Right ventricle myocardium inferior (tissue), 1 donor: ENCODE measurements at regions not wholly inside any gene's neighbourhood (a gene's known extent, or its start where the extent isn't known, plus 50 kb on each side); places are given as distances from the start of the nearest gene placed in this dataset.

Experiments used
- ATAC-seq: fragments of 200-7000 bp; cut with Tn5 transposase; one replicate; pipeline ENCODE4 v1.9.1; 2020; ENCODE audit warnings: mild to moderate bottlenecking, moderate library complexity
- DNase-seq: peaks from one replicate; pipeline ENCODE4 v3.0.0; 2021; ENCODE audit errors: missing footprints
- intact Hi-C: fragments of 100-400 bp; cut with DNase I; formaldehyde crosslinking; loops from one replicate; pipeline ENCODE4 v1.11.0; 2022
- donor health status: DM: no; HTN: yes; CAD: no; lungs with severe emphysema.

- DNase-seq (no peak), ATAC-seq (no peak)
- intact Hi-C loops, result loop anchor here (5.0 kb wide), 1 partner anchor 527 kb away; no protein-coding TSS in a partner anchor
Measured at GRCh38 chr14:25239170-25239569, 189.2 kb upstream of the STXBP6 start.

GRCh38 chr14:25237845-25238244, 187.9 kb upstream of the STXBP6 start:
- intact Hi-C loops, result loop anchor here (5.0 kb wide), 1 partner anchor 526 kb away; no protein-coding TSS in a partner anchor
- no peak for ATAC-seq
- DNase-seq, result no peak

- intact Hi-C loops, result no loop called here
- DNase-seq, result no peak
- no peak for ATAC-seq
Measured at GRCh38 chr14:25233613-25234012, 183.7 kb upstream of the STXBP6 start.

- intact Hi-C loops, result no loop called here
- ATAC-seq, result no peak
Measured at GRCh38 chr14:25231004-25231403, 181.1 kb upstream of the STXBP6 start.

GRCh38 chr14:25226214-25226613, 176.3 kb upstream of the STXBP6 start:
- intact Hi-C loops, result no loop called here
- DNase-seq, result no peak

More at GRCh38 chr14:25231004-25231403, 181.1 kb upstream of the STXBP6 start:
- no peak for DNase-seq

GRCh38 chr14:25222256-25222655, 172.3 kb upstream of the STXBP6 start:
- intact Hi-C loops, result no loop called here
- ATAC-seq, result no peak
- DNase-seq, result no peak

More at GRCh38 chr14:25226214-25226613, 176.3 kb upstream of the STXBP6 start:
- ATAC-seq, result no peak

GRCh38 chr14:25220514-25220913, 170.6 kb upstream of the STXBP6 start:
- intact Hi-C loops, result no loop called here
- ATAC-seq, result no peak

GRCh38 chr14:25215607-25216006, 165.7 kb upstream of the STXBP6 start:
- DNase-seq (no peak), ATAC-seq (no peak)
- intact Hi-C loops, result no loop called here

More at GRCh38 chr14:25220514-25220913, 170.6 kb upstream of the STXBP6 start:
- DNase-seq, result no peak

- no peak for ATAC-seq
- intact Hi-C loops, result no loop called here
- no peak for DNase-seq
Measured at GRCh38 chr14:25197885-25198284, 147.9 kb upstream of the STXBP6 start.

GRCh38 chr14:25180221-25180620, 130.3 kb upstream of the STXBP6 start:
- DNase-seq (no peak), ATAC-seq (no peak)
- intact Hi-C loops, result no loop called here

GRCh38 chr14:25178255-25178654, 128.3 kb upstream of the STXBP6 start:
- ATAC-seq (no peak), DNase-seq (no peak)
- intact Hi-C loops, result no loop called here

- DNase-seq, result no peak
- intact Hi-C loops, result loop anchor here (1.0 kb wide), 2 partner anchors 345 to 441 kb away; no protein-coding TSS in a partner anchor
- ATAC-seq, result no peak
Measured at GRCh38 chr14:25150934-25151790, 101.2 kb upstream of the STXBP6 start.

GRCh38 chr14:25150401-25150800, 100.5 kb upstream of the STXBP6 start:
- intact Hi-C loops, result no loop called here
- DNase-seq (no peak), ATAC-seq (no peak)

- intact Hi-C loops, result no loop called here
- ATAC-seq, result no peak
- DNase-seq, result no peak
Measured at GRCh38 chr14:25140411-25140810, 90.5 kb upstream of the STXBP6 start.

GRCh38 chr14:25136811-25137210, 86.9 kb upstream of the STXBP6 start:
- intact Hi-C loops, result no loop called here
- no peak for ATAC-seq
- DNase-seq, result no peak

GRCh38 chr14:25134184-25134583, 84.2 kb upstream of the STXBP6 start:
- DNase-seq, result no peak
- no peak for ATAC-seq
- intact Hi-C loops, result loop anchor here (5.0 kb wide), 2 partner anchors 397 to 422 kb away; no protein-coding TSS in a partner anchor

GRCh38 chr14:25132732-25133422, 82.9 kb upstream of the STXBP6 start:
- peak; percentile 98 for ATAC-seq
- intact Hi-C loops, result loop anchor here (1.0 to 5.0 kb wide), 4 partner anchors 83 to 421 kb away; partner anchors contain the start of gene STXBP6

GRCh38 chr14:25132094-25132493, 82.1 kb upstream of the STXBP6 start:
- DNase-seq (no peak), ATAC-seq (no peak)
- intact Hi-C loops, result loop anchor here (1.0 to 5.0 kb wide), 4 partner anchors 82 to 420 kb away; partner anchors contain the start of gene STXBP6

More at GRCh38 chr14:25132732-25133422, 82.9 kb upstream of the STXBP6 start:
- peak; percentile 76 for DNase-seq

GRCh38 chr14:25122843-25123242, 72.9 kb upstream of the STXBP6 start:
- ATAC-seq (no peak), DNase-seq (no peak)
- intact Hi-C loops, result no loop called here

GRCh38 chr14:25122211-25122610, 72.3 kb upstream of the STXBP6 start:
- no peak for ATAC-seq
- intact Hi-C loops, result no loop called here
- no peak for DNase-seq
